HG02884 (cell line): ENCODE measurements at regions not wholly inside any gene's neighbourhood (a gene's known extent, or its start where the extent isn't known, plus 50 kb on each side); places are given as distances from the start of the nearest gene placed in this dataset.

ENCODE experiments used
- ATAC-seq: cut with Tn5 transposase; IDR thresholded peaks from one replicate; pipeline ENCODE4 v1.9.1; 2021; ENCODE audit warnings: mild to moderate bottlenecking, moderate library complexity; ENCODE audit not compliant: unreplicated experiment

- no peak for ATAC-seq
Observed at GRCh38 chr10:128543151-128543550, 416.9 kb upstream of the MKI67 start.

- ATAC-seq: no peak
Observed at GRCh38 chr10:128545216-128545615, 419.0 kb upstream of the MKI67 start.

- ATAC-seq: no peak
Observed at GRCh38 chr10:128546651-128547165, 420.5 kb upstream of the MKI67 start.

GRCh38 chr10:128549101-128549608 lies 422.9 kb upstream of the MKI67 start:
- no peak for ATAC-seq

- ATAC-seq: no peak
Observed at GRCh38 chr10:128550045-128550444, 423.8 kb upstream of the MKI67 start.

- ATAC-seq: no peak
Observed at GRCh38 chr10:128551475-128551874, 425.3 kb upstream of the MKI67 start.

GRCh38 chr10:128553755-128554154 lies 427.5 kb upstream of the MKI67 start:
- ATAC-seq: no peak

- no peak for ATAC-seq
Observed at GRCh38 chr10:128556182-128557110, 430.2 kb upstream of the MKI67 start.

- ATAC-seq: no peak
Observed at GRCh38 chr10:128557149-128557710, 431.0 kb upstream of the MKI67 start.

GRCh38 chr10:128560406-128560805 lies 434.2 kb upstream of the MKI67 start:
- no peak for ATAC-seq

GRCh38 chr10:128560993-128561392 lies 434.8 kb upstream of the MKI67 start:
- ATAC-seq: no peak

GRCh38 chr10:128563387-128563786 lies 437.2 kb upstream of the MKI67 start:
- no peak for ATAC-seq

GRCh38 chr10:128563904-128564303 lies 437.7 kb upstream of the MKI67 start:
- ATAC-seq: no peak

- no peak for ATAC-seq
Observed at GRCh38 chr10:128566361-128566968, 440.2 kb upstream of the MKI67 start.

GRCh38 chr10:128567551-128567950 lies 441.3 kb upstream of the MKI67 start:
- ATAC-seq: no peak

GRCh38 chr10:128568041-128568440 lies 441.8 kb upstream of the MKI67 start:
- ATAC-seq: no peak

GRCh38 chr10:128568491-128568890 lies 442.3 kb upstream of the MKI67 start:
- ATAC-seq: no peak

GRCh38 chr10:128568990-128569945 lies 443.0 kb upstream of the MKI67 start:
- no peak for ATAC-seq

- ATAC-seq: no peak
Observed at GRCh38 chr10:128570319-128570995, 444.2 kb upstream of the MKI67 start.

- ATAC-seq: no peak
Observed at GRCh38 chr10:128571071-128571470, 444.8 kb upstream of the MKI67 start.
